HCT116 (cell line): ENCODE measurements at regions not wholly inside any gene's neighbourhood (a gene's known extent, or its start where the extent isn't known, plus 50 kb on each side); places are given as distances from the start of the nearest gene placed in this dataset.

Source experiments
- ATAC-seq: fragments of 200-7000 bp; cut with Tn5 transposase; 2 replicates; pipeline ENCODE4 v1.9.1; 2020; ENCODE audit warnings: mild to moderate bottlenecking, moderate library complexity
- BruUV-seq: library from RNA; stranded (reverse); fragments of 400-500 nt; replicated peaks from 2 replicates; lab custom pipeline; 2021; lab: Mats Ljungman, UMichigan
- CTCF ChIA-PET: fragments of 300-600 bp; sonication (Branson Sonifier 250); formaldehyde crosslinking; loops from one replicate; lab custom pipeline; 2021; ENCODE audit warnings: antibody characterized with exemption; lab: Charles Lee
- POLR2A ChIA-PET: fragments of 300-600, 350-600 bp; sonication (Branson Sonifier 250); formaldehyde crosslinking; loops from one replicate; lab custom pipeline; 2021; ENCODE audit warnings: antibody characterized with exemption; lab: Charles Lee
- RAD21 ChIA-PET, 2 experiments: fragments of 300-600 bp; sonication (Branson Sonifier 250); formaldehyde crosslinking; loops; one replicate each; lab custom pipeline; 2023; ENCODE audit warnings: low total read pairs in 2 of 2; ENCODE audit not compliant: uncharacterized antibody in 2 of 2, unreplicated experiment in 2 of 2, low non-redundant PET in 1 of 2; lab: Charles Lee
- DNase-seq: peaks from one replicate; pipeline ENCODE4 v3.0.0-alpha.2; 2010; ENCODE audit warnings: low read depth, low spot score
- H2AFZ ChIP-seq: fragments of 200-600 bp; shearing (Covaris generic), sonication (generic); 2 replicates; pipeline ENCODE4 v1.6.1; 2017; ENCODE audit warnings: low read depth, mixed run types, mixed read lengths, antibody characterized with exemption, low read length; ENCODE audit not compliant: poor library complexity, severe bottlenecking
- H3K27ac ChIP-seq: 2 replicates; pipeline ENCODE4 v1.5.1; 2012; ENCODE audit warnings: low read depth, low read length
- H3K27me3 ChIP-seq: fragments of 200-600 bp; sonication (generic); 2 replicates; pipeline ENCODE4 v1.6.1; 2016; ENCODE audit warnings: mixed run types, low read length, mixed read lengths; ENCODE audit not compliant: insufficient read depth
- H3K36me3 ChIP-seq, 2 experiments: fragments of 200-500 bp in 1 of 2; fragments of 200-600 bp in 1 of 2; sonication (Bioruptor generic) in 1 of 2; sonication (generic) in 1 of 2; 2 replicates each; pipeline versions ENCODE4 v1.5.1 to v1.6.1; 2014 to 2016; ENCODE audit warnings: low read length in 2 of 2, inconsistent platforms in 1 of 2, mixed read lengths in 1 of 2, mixed run types in 1 of 2; ENCODE audit not compliant: insufficient read depth in 2 of 2, control insufficient read depth in 1 of 2
- H3K4me1 ChIP-seq, 2 experiments: fragments of 200-600 bp in 1 of 2; sonication (generic) in 1 of 2; 2 replicates each; pipeline versions ENCODE4 v1.5.1 to v1.6.1; 2012 to 2017; ENCODE audit warnings: low read length in 2 of 2, inconsistent platforms in 1 of 2, mild to moderate bottlenecking in 1 of 2, mixed read lengths in 1 of 2, mixed run types in 1 of 2, moderate library complexity in 1 of 2; ENCODE audit not compliant: insufficient read depth in 2 of 2, control insufficient read depth in 1 of 2
- H3K4me2 ChIP-seq: fragments of 200-600 bp; sonication (generic); 2 replicates; pipeline ENCODE4 v1.6.1; 2017; ENCODE audit warnings: mixed run types, low read length, mixed read lengths
- H3K4me3 ChIP-seq, 2 experiments: fragments of 200-600 bp in 1 of 2; sonication (generic) in 1 of 2; replicated peaks in 1 of 2; 2 replicates each; pipeline ENCODE4 v1.5.1; 2011 to 2016; ENCODE audit warnings: low read length in 2 of 2, control low read depth in 1 of 2, low read depth in 1 of 2, mild to moderate bottlenecking in 1 of 2, mixed read lengths in 1 of 2, mixed run types in 1 of 2
- H3K79me2 ChIP-seq: fragments of 200-600 bp; sonication (generic); 2 replicates; pipeline ENCODE4 v1.6.1; 2017; ENCODE audit warnings: mild to moderate bottlenecking, mixed run types, low read length, moderate library complexity, mixed read lengths; ENCODE audit not compliant: insufficient read depth
- H3K9ac ChIP-seq: fragments of 200-600 bp; sonication (generic); 2 replicates; pipeline ENCODE4 v1.6.1; 2016; ENCODE audit warnings: low read length, mixed read lengths
- H3K9me2 ChIP-seq: fragments of 200-600 bp; sonication (generic), shearing (Covaris generic); 2 replicates; pipeline ENCODE4 v1.6.1; 2017; ENCODE audit warnings: mixed run types, mild to moderate bottlenecking, moderate library complexity; ENCODE audit not compliant: insufficient read depth
- H3K9me3 ChIP-seq, 2 experiments: fragments of 200-500 bp in 1 of 2; fragments of 200-600 bp in 1 of 2; sonication (Bioruptor generic) in 1 of 2; sonication (generic) in 1 of 2; 2 replicates each; pipeline ENCODE4 v1.6.1; 2014 to 2017; ENCODE audit warnings: low read length in 2 of 2, mixed read lengths in 2 of 2, inconsistent platforms in 1 of 2, low read depth in 1 of 2, mild to moderate bottlenecking in 1 of 2, mixed run types in 1 of 2, moderate library complexity in 1 of 2; ENCODE audit not compliant: control insufficient read depth in 1 of 2, insufficient read depth in 1 of 2
- H4K20me1 ChIP-seq: fragments of 200-600 bp; sonication (generic), shearing (Covaris generic); 2 replicates; pipeline ENCODE4 v1.6.1; 2017; ENCODE audit warnings: mixed run types, mild to moderate bottlenecking, moderate library complexity; ENCODE audit not compliant: insufficient read depth
- EGR1 ChIP-seq: IDR thresholded peaks from 2 replicates; pipeline ENCODE4 v1.6.1; 2012; ENCODE audit warnings: low read depth
- ELF1 ChIP-seq: IDR thresholded peaks from 2 replicates; pipeline ENCODE4 v1.6.1; 2012; ENCODE audit warnings: low read depth, borderline replicate concordance
- EZH2 ChIP-seq: fragments of 200-600 bp; sonication (generic); IDR thresholded peaks from 2 replicates; pipeline ENCODE4 v1.6.1; 2017; ENCODE audit warnings: antibody characterized with exemption, mixed run types
- EZH2phosphoT487 ChIP-seq: fragments of 200-600 bp; IDR thresholded peaks from 2 replicates; pipeline ENCODE4 v1.6.1; 2018; ENCODE audit warnings: antibody characterized with exemption, borderline replicate concordance
- FOSL1 ChIP-seq: IDR thresholded peaks from 2 replicates; pipeline ENCODE4 v1.6.1; 2012; ENCODE audit warnings: low read depth
- JUND ChIP-seq: IDR thresholded peaks from 2 replicates; pipeline ENCODE4 v1.6.1; 2012
- POLR2A ChIP-seq: IDR thresholded peaks from 2 replicates; pipeline ENCODE4 v1.7.0; 2011; ENCODE audit warnings: borderline replicate concordance; ENCODE audit not compliant: insufficient read depth, insufficient read length; ENCODE audit errors: extremely low read depth
- POLR2AphosphoS5 ChIP-seq: IDR thresholded peaks from 2 replicates; pipeline ENCODE4 v1.6.1; 2011; ENCODE audit warnings: mild to moderate bottlenecking, low read depth, low read length, moderate library complexity
- RAD21 ChIP-seq: IDR thresholded peaks from 2 replicates; pipeline ENCODE4 v1.6.1; 2012; ENCODE audit warnings: low read depth, mild to moderate bottlenecking
- SP1 ChIP-seq: IDR thresholded peaks from 2 replicates; pipeline ENCODE4 v1.6.1; 2012; ENCODE audit warnings: low read depth
- TCF7L2 ChIP-seq: IDR thresholded peaks from 2 replicates; pipeline ENCODE4 v1.7.0; 2011; ENCODE audit warnings: borderline replicate concordance, inconsistent platforms; ENCODE audit not compliant: insufficient read depth, insufficient read length; ENCODE audit errors: extremely low read depth
- YY1 ChIP-seq: IDR thresholded peaks from 2 replicates; pipeline ENCODE4 v1.6.1; 2011; ENCODE audit warnings: low read length, low read depth, moderate library complexity, mild to moderate bottlenecking; ENCODE audit not compliant: insufficient replicate concordance; ENCODE audit errors: extremely low read depth
- ZFX ChIP-seq: fragments of 450-650 bp; IDR thresholded peaks from 2 replicates; pipeline ENCODE4 v1.6.1; 2017
- ZNF274 ChIP-seq: fragments of 200-500 bp; sonication (Bioruptor generic); IDR thresholded peaks from 2 replicates; pipeline ENCODE4 v1.6.1; 2014; ENCODE audit warnings: mild to moderate bottlenecking, low read depth, low read length, inconsistent platforms
- intact Hi-C: fragments of 100-400 bp; cut with micrococcal nuclease; formaldehyde crosslinking; loops from 2 replicates; pipeline ENCODE4 v1.10.0; 2022
- TF ChIP-seq, protein P1 (sequence below), 3 experiments: fragments of 200-600 bp in 1 of 3; sonication (generic) in 1 of 3; IDR thresholded peaks in 2 of 3; conservative IDR thresholded peaks in 1 of 3; 2 replicates each; pipeline ENCODE4 v1.5.1; 2012 to 2017; ENCODE audit warnings: low read depth in 2 of 3, low read length in 2 of 3, antibody characterized with exemption in 1 of 3, borderline replicate concordance in 1 of 3, control low read depth in 1 of 3, mild to moderate bottlenecking in 1 of 3, mixed read lengths in 1 of 3, mixed run types in 1 of 3, moderate library complexity in 1 of 3; ENCODE audit not compliant: insufficient read depth in 1 of 3
- TF ChIP-seq, protein P2 (sequence below): IDR thresholded peaks from 2 replicates; pipeline ENCODE4 v1.6.1; 2011; ENCODE audit warnings: mild to moderate bottlenecking, low read length, moderate library complexity; ENCODE audit not compliant: insufficient replicate concordance; ENCODE audit errors: extremely low read depth
- TF ChIP-seq, protein P3 (sequence below): IDR thresholded peaks from 2 replicates; pipeline ENCODE4 v1.6.1; 2012; ENCODE audit warnings: low read depth
- TF ChIP-seq, protein P4 (sequence below): IDR thresholded peaks from 2 replicates; pipeline ENCODE4 v1.6.1; 2012
- TF ChIP-seq, protein P5 (sequence below): IDR thresholded peaks from 2 replicates; pipeline ENCODE4 v1.6.1; 2012

DNA sequence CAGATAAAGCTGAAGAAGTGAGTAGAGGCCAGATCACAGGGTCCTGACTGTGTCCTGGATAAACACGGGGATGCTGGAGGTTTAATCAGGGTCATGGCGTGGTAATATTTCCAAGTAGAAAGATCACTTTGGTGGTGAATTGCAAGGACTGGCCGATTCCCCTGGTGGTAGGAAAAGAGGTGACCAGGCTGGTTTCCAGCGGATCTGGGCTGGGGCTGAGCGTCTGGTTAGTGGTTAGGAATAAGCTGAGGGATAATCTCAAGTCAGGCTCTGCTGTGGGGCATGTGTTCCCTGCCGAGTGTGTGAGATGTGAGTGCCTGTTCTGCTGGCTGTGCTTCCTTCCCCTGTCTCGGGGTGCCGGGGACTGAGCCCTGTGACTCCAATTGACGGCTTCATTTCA, 484.0 kb downstream of the TSN start:
- ChIA-PET CTCF (no interaction called here), POLR2A (no interaction called here), RAD21 (no interaction called here)
- H3K27ac ChIP-seq: no peak overlapping the region
- TF ChIP-seq, protein P1, sequence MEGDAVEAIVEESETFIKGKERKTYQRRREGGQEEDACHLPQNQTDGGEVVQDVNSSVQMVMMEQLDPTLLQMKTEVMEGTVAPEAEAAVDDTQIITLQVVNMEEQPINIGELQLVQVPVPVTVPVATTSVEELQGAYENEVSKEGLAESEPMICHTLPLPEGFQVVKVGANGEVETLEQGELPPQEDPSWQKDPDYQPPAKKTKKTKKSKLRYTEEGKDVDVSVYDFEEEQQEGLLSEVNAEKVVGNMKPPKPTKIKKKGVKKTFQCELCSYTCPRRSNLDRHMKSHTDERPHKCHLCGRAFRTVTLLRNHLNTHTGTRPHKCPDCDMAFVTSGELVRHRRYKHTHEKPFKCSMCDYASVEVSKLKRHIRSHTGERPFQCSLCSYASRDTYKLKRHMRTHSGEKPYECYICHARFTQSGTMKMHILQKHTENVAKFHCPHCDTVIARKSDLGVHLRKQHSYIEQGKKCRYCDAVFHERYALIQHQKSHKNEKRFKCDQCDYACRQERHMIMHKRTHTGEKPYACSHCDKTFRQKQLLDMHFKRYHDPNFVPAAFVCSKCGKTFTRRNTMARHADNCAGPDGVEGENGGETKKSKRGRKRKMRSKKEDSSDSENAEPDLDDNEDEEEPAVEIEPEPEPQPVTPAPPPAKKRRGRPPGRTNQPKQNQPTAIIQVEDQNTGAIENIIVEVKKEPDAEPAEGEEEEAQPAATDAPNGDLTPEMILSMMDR (IDR thresholded peaks at IDR 0.05 in 2 of 3, conservative IDR thresholded peaks at IDR 0.05 in 1 of 3; ENCODE audit: borderline replicate concordance in 1 of 3, insufficient read depth in 1 of 3, low read depth in 2 of 3, low read length in 2 of 3): no peak
- TF ChIP-seq EZH2phosphoT487 (no peak), FOSL1 (no peak), ZNF274 (no peak), ELF1 (no peak), JUND (no peak), POLR2A (no peak), ZFX (no peak), POLR2AphosphoS5 (no peak), SP1 (no peak), EGR1 (no peak), EZH2 (no peak), TCF7L2 (no peak), YY1 (no peak), RAD21 (no peak)
- TF ChIP-seq, protein P2, sequence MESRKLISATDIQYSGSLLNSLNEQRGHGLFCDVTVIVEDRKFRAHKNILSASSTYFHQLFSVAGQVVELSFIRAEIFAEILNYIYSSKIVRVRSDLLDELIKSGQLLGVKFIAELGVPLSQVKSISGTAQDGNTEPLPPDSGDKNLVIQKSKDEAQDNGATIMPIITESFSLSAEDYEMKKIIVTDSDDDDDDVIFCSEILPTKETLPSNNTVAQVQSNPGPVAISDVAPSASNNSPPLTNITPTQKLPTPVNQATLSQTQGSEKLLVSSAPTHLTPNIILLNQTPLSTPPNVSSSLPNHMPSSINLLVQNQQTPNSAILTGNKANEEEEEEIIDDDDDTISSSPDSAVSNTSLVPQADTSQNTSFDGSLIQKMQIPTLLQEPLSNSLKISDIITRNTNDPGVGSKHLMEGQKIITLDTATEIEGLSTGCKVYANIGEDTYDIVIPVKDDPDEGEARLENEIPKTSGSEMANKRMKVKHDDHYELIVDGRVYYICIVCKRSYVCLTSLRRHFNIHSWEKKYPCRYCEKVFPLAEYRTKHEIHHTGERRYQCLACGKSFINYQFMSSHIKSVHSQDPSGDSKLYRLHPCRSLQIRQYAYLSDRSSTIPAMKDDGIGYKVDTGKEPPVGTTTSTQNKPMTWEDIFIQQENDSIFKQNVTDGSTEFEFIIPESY: no peak
- TF ChIP-seq, protein P3, sequence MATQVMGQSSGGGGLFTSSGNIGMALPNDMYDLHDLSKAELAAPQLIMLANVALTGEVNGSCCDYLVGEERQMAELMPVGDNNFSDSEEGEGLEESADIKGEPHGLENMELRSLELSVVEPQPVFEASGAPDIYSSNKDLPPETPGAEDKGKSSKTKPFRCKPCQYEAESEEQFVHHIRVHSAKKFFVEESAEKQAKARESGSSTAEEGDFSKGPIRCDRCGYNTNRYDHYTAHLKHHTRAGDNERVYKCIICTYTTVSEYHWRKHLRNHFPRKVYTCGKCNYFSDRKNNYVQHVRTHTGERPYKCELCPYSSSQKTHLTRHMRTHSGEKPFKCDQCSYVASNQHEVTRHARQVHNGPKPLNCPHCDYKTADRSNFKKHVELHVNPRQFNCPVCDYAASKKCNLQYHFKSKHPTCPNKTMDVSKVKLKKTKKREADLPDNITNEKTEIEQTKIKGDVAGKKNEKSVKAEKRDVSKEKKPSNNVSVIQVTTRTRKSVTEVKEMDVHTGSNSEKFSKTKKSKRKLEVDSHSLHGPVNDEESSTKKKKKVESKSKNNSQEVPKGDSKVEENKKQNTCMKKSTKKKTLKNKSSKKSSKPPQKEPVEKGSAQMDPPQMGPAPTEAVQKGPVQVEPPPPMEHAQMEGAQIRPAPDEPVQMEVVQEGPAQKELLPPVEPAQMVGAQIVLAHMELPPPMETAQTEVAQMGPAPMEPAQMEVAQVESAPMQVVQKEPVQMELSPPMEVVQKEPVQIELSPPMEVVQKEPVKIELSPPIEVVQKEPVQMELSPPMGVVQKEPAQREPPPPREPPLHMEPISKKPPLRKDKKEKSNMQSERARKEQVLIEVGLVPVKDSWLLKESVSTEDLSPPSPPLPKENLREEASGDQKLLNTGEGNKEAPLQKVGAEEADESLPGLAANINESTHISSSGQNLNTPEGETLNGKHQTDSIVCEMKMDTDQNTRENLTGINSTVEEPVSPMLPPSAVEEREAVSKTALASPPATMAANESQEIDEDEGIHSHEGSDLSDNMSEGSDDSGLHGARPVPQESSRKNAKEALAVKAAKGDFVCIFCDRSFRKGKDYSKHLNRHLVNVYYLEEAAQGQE: no peak
- TF ChIP-seq, protein P4, sequence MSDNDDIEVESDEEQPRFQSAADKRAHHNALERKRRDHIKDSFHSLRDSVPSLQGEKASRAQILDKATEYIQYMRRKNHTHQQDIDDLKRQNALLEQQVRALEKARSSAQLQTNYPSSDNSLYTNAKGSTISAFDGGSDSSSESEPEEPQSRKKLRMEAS: no peak
- TF ChIP-seq, protein P5, sequence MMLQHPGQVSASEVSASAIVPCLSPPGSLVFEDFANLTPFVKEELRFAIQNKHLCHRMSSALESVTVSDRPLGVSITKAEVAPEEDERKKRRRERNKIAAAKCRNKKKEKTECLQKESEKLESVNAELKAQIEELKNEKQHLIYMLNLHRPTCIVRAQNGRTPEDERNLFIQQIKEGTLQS: no peak
- H3K4me2 ChIP-seq: no peak overlapping the region
- no peak overlapping the region for H3K9ac ChIP-seq
- DNase-seq (no peak), ATAC-seq (no peak)
- no TSS peak for BruUV-seq
- H4K20me1 ChIP-seq: no peaks in the 10 kb centered on the region
- no peaks in the 10 kb centered on the region for H3K79me2 ChIP-seq
- no peaks in the 10 kb centered on the region for H3K36me3 ChIP-seq
- no peak overlapping the region for H3K4me3 ChIP-seq
- H2AFZ ChIP-seq: no peak overlapping the region
- no peaks in the 10 kb centered on the region for H3K4me1 ChIP-seq
- intact Hi-C loops: no loop called here
- H3K27me3 ChIP-seq: peaks cover 18% of the 10 kb centered on the region
- no peaks in the 10 kb centered on the region for H3K9me2 ChIP-seq
- H3K9me3 ChIP-seq: no peaks in the 10 kb centered on the region
